HG02884 (cell line): ENCODE measurements at regions not wholly inside any gene's neighbourhood (a gene's known extent, or its start where the extent isn't known, plus 50 kb on each side); places are given as distances from the start of the nearest gene placed in this dataset.

Source experiments
- ATAC-seq: cut with Tn5 transposase; IDR thresholded peaks from one replicate; pipeline ENCODE4 v1.9.1; 2021; ENCODE audit warnings: mild to moderate bottlenecking, moderate library complexity; ENCODE audit not compliant: unreplicated experiment

- ATAC-seq, result no peak
These were observed 289.2 kb downstream of the ZSWIM6 start for GRCh38 chr5:61621202-61621650.

DNA sequence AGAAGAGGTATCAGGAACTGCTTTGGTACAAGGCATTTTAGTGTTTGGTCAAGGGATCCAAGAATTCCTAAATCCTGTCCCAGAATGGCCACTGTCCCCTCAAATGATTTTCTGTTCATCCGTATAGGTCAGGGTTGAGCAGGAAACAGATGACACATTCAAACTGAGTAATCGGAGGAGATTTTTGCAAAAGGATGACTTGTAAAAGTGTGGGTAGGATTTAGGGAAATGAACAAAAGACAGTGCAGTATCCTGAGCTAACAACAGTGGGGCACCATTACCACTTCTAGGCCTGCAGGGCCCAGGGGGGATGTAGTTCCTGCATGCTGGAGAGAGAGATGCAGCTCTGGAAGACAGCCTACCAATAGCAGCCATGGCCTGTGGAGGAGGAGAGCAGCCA lies 290.1 kb downstream of the ZSWIM6 start:
- no peak for ATAC-seq

DNA sequence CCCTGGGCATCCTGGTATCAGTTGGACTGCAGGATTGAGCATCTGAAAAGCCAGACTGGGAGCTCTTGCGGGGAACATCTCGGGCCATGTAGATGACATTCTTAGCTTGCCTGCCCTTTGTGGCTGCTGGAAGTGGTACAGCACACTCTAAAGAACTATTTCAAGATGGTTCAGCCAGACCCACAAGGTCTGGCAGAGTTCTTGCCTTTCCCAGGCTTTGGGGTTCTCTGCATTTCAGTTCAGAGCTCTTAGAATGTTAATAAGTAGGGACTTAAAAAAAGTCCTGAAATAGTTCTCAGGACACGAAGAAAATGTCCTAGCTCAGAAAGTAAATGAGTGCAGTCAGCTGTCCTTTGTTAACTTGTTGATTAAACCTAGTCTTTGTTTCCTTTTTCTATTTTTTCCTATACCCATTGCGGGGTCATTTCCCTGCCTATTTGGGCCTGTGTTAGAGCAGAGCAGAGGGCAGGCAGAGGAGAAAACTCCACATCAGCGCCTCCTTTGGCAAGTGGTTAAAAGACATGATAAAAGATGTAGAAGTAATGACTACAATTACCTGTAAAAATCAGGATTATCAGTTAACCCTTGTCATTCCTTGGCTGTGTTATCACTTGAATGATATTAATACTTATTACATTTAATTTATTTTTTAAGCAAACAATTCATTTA lies 291.5 kb downstream of the ZSWIM6 start:
- ATAC-seq, result no peak

GRCh38 chr5:61624553-61625136 lies 292.6 kb downstream of the ZSWIM6 start:
- ATAC-seq, result no peak

- ATAC-seq, result no peak
These were observed 293.1 kb downstream of the ZSWIM6 start for GRCh38 chr5:61625137-61625561.

DNA sequence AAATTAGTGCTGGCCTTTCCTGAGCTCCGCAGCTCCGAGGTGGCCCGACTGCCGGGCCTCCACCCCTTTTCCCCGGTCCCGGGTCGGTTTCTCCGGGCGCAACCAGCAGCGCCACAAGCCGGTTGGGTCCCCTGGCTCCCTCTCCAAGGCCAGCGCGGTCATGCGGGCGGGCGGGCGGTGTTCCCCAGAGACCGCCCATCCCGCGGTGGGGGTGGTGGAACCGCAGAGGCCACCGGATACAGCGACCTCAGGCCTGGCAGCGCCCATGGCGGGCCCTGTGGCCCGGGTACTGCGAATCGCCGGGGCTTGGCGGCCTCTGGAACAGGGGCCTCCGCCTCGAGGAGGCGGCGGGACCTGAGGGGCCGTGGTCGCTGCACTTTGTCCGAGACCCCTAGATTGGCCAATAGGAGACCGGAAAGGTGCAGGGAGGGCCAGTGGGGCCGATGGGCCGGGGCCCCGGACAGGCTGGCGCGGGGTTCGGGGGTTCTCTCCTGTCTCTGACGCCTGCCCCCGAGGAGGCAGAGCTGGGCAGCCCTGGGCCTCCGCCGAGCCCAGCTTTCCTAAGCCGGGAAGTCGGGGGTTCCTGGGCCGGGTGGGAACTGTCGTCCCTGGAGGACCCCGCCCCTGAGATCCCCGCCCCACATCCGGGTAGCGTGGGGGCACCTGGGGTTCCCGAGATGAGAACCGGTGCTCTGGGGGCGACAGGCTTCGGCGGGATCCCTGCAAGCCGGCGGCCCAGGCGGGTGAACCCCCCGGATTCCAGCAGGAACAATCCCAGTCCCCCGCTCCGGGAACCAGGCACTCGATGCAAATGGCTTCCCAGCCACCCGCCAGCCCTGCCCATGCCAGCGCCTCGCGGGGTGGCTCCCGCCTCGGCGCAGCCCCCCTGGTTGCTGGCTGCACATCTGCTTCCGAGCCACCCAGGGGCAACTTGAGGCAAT lies 293.9 kb downstream of the ZSWIM6 start:
- ATAC-seq, result peak; percentile 54

DNA sequence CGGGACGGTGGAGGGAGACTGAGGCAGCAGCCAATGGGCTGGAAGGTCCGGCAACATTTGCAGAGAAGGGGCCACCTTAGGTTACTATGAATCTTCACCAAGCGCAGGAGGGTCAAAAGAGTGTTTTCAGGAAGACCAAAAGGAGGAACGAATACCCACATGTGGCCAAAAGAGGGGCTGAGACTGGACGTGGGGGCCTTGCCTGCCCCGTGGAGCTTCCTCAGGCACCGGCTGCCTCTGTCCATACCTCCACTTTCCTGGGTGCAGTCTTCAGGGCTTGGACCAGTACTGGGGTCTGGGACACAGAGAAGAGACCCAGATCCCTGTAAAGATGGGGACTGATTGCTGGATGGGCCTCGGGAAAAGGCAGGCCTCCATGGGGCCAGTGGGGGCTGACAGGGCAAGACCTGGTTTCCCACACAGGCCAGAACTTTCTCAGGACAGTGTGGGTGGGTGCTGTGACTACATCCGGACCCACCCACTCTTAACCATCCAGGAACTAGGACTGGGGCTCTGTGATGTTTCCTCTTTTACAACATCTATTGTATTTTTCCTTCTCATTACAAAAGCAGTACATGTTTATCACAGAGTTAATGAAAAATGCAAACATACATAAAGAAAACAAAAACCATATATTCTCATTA lies 294.7 kb downstream of the ZSWIM6 start:
- ATAC-seq, result peak; percentile 45

DNA sequence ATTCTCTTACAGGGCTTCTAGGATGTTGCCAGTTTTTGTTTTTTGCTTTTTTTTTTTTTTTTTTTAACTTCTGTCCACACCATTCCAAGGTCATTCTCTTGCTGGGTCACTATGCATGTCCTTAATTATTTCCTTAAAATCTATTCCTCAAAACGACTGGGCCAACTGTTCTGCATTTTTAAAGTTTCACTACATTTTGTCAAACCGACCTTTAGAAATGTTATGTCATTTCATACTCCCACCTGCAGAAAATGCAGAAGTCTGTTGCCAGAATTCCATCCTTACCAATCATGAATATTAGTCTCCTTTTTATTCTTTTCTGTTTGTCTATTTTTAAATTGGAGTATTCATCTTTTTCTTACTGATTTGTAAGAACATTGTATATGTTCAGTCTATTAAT lies 295.5 kb downstream of the ZSWIM6 start:
- ATAC-seq, result no peak

GRCh38 chr5:61630908-61631307 lies 298.9 kb downstream of the ZSWIM6 start:
- ATAC-seq, result no peak

- ATAC-seq, result no peak
These were observed 299.4 kb downstream of the ZSWIM6 start for GRCh38 chr5:61631438-61631941.

DNA sequence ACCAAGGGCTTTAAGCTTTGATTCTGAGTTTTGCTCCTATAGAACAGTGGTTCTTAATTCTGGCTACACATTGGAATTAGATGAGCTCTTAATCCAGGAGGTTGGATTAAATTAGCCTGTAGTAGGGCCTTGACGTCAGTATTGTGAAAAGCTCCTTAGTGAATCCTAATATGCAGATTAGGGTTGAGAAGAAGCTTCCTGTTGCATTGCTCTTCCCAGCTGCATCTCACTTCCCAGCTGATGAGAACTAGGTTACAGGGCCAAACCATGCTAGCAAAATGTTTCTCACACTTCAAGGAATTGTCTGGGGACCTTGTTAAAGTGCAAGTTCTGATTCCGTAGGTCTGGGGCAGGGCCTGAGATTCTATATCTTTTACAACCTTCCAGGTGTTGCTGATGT lies 300.0 kb downstream of the ZSWIM6 start:
- no peak for ATAC-seq

- no peak for ATAC-seq
These were observed 303.2 kb downstream of the ZSWIM6 start for GRCh38 chr5:61635271-61635670.

DNA sequence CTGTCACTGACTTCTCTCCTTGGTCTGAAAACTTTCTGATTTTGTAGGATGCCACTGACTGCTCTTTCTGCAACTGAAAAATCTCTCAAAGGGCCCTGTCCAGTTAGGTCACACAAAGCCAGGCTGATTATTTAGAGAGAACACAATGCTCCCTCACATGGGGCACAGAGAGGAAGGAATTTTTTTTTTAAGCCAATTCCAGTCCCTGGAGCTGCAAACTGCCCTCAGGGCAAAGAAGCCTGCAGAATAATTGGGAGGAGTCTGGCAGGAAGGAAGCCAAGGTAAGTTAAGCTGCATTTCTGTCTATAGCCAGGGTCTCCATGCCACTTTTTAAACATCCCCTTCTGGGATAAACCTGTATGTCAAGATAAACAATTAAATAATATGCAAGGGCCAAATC lies 305.5 kb downstream of the ZSWIM6 start:
- no peak for ATAC-seq

DNA sequence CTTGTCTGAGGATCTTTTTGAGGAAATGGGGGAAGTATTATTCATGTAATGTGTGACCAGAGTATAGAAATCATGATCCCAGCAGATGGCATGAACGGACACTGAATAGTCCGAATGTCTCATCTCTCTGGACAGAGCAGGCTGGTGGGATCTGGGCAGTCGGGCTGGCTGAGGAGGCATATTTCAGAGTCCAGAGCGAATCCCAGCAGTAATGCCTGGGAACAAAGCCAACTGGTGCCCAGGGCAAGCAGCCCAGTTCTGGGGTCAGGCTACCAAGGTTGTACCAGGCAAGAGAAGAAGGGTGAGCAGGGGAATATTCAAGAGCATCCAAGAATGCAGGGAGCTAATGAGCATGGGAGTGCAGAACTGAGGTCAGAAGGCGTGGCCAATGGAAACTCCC lies 306.4 kb downstream of the ZSWIM6 start:
- no peak for ATAC-seq

DNA sequence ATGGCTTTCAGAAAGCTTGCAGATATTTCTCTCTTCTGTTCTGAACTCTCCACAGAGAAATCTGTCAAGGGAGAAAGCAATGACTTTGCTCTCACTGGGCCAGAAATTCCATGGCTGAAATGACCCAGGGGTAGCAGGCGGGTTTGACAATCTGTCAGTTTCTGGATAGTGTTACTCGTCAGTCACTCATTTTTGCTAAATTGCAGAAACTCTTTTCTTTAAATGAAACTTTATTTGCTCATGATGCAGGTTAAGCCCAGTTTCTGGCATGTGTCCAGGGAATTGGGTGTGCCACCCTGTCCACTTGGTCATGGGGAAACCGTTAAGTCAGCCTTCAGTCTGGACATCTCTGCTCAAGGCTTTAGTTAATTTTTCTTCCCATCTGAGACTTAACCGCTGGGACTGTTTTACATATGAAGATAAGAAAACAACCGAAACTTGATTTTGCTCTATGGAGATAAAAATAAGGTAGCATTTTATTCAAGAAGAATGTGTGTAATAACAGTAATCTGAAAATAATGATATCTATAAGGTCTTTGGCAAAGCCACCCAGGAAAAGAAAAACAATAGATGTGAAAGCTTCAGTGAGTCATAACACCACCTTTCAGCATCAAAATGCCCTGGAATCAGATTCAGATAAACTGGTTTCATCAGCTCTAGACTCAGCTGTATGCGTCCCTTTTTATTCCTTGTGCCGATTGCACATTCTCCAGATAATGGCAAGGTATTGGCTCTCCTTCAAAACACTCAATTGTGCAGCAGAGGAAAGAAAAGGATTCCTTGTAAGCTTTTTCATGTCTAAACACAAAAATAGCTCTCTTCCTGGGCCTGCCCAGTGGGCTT lies 308.3 kb downstream of the ZSWIM6 start:
- ATAC-seq, result no peak

- ATAC-seq, result no peak
These were observed 309.9 kb downstream of the ZSWIM6 start for GRCh38 chr5:61641748-61642565.

GRCh38 chr5:61647672-61648071 lies 315.6 kb downstream of the ZSWIM6 start:
- ATAC-seq, result no peak

DNA sequence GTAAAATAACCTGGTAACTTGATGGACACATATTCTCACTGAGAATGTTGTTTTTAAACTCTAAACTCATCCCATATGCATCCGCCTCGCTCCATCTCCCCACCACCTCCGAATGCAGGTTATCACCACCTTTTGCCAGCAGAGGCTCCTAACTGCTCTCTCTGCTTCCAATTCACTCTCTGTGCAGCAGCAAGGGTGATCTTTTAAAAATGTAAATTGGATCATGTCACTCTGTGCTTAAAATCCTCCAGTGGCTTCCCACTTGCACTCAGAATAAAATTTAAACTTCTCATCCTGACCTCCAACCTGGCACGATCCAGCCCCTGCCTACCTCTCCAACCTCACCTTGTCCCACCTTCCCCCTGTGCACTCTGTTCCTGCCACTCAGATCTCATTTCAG lies 317.2 kb downstream of the ZSWIM6 start:
- ATAC-seq, result no peak

DNA sequence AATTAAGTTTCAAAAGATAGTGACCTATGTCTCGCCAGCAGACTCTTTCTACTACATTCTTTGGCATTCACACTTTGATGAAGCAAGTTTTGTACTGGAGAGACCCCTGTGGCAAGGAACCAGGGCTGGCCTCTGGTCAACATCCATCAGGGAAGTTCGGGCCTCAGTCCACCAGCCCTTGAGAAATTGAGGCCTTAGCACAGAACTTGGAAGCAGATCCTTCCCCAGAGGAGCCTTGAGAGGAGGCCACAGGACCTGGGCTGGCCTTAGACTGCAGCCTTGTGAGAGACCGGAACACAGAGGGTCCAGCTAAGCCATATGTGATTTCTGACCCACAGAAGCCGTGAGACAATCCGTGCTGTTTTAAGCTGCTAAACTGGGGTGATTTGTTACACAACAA lies 317.9 kb downstream of the ZSWIM6 start:
- ATAC-seq, result no peak
